Smooth muscle cell (in vitro differentiated cells): ENCODE measurements at regions not wholly inside any gene's neighbourhood (a gene's known extent, or its start where the extent isn't known, plus 50 kb on each side); places are given as distances from the start of the nearest gene placed in this dataset.
"Not testable (repeated sequence)": the region's sequence is repeated elsewhere in the genome, so short reads cannot be mapped to it uniquely, and the experiment has no call there.

Source experiments
- DNase-seq: peaks from one replicate; lab custom pipeline; 2025; ENCODE audit not compliant: unreplicated experiment; lab: John Stamatoyannopoulos, UW
- H2AFZ ChIP-seq: fragments of 200-600 bp; sonication (generic); 2 replicates; pipeline ENCODE4 v1.6.0; 2016; ENCODE audit warnings: antibody characterized with exemption, low read depth, mild to moderate bottlenecking
- H3F3A ChIP-seq: fragments of 200-600 bp; sonication (generic); 2 replicates; pipeline ENCODE4 v1.6.0; 2017; ENCODE audit warnings: antibody characterized with exemption, low read depth
- H3K27ac ChIP-seq: fragments of 200-600 bp; sonication (generic); 2 replicates; pipeline ENCODE4 v1.5.1; 2016; ENCODE audit warnings: low read depth, mild to moderate bottlenecking
- H3K27me3 ChIP-seq: fragments of 200-600 bp; sonication (generic); 2 replicates; pipeline ENCODE4 v1.6.1; 2016; ENCODE audit warnings: low read depth, mild to moderate bottlenecking
- H3K36me3 ChIP-seq: fragments of 200-600 bp; sonication (generic); 2 replicates; pipeline ENCODE4 v1.5.1; 2016; ENCODE audit warnings: low read depth
- H3K4me1 ChIP-seq: fragments of 200-600 bp; sonication (generic); 2 replicates; pipeline ENCODE4 v1.5.1; 2016; ENCODE audit warnings: low read depth
- H3K4me2 ChIP-seq: fragments of 200-600 bp; sonication (generic); 2 replicates; pipeline ENCODE4 v1.6.0; 2016; ENCODE audit warnings: mild to moderate bottlenecking
- H3K4me3 ChIP-seq: fragments of 200-600 bp; sonication (generic); 2 replicates; pipeline ENCODE4 v1.5.1; 2016; ENCODE audit warnings: mild to moderate bottlenecking
- H3K79me2 ChIP-seq: fragments of 200-600 bp; sonication (generic); 2 replicates; pipeline ENCODE4 v1.6.0; 2016; ENCODE audit warnings: low read depth, mild to moderate bottlenecking
- H3K9ac ChIP-seq: fragments of 200-600 bp; sonication (generic); 2 replicates; pipeline ENCODE4 v1.6.0; 2016; ENCODE audit warnings: low read depth
- H3K9me3 ChIP-seq: fragments of 200-600 bp; sonication (generic); replicated peaks from 2 replicates; pipeline ENCODE4 v1.5.1; 2016; ENCODE audit warnings: low read depth
- H4K20me1 ChIP-seq: fragments of 200-600 bp; sonication (generic); 2 replicates; pipeline ENCODE4 v1.6.0; 2016; ENCODE audit warnings: low read depth
- WGBS: methylation state at CpG from one replicate; pipeline ENCODE4 v1.1.7; 2016; ENCODE audit warnings: low lambda C conversion rate; 5-methylcytosine and 5-hydroxymethylcytosine counted together
- TF ChIP-seq, protein P1 (sequence below): fragments of 200-600 bp; sonication (generic); IDR thresholded peaks from 2 replicates; pipeline ENCODE4 v1.5.1; 2017; ENCODE audit warnings: borderline replicate concordance, mild to moderate bottlenecking, antibody characterized with exemption; ENCODE audit not compliant: insufficient read depth, poor library complexity, severe bottlenecking

DNA sequence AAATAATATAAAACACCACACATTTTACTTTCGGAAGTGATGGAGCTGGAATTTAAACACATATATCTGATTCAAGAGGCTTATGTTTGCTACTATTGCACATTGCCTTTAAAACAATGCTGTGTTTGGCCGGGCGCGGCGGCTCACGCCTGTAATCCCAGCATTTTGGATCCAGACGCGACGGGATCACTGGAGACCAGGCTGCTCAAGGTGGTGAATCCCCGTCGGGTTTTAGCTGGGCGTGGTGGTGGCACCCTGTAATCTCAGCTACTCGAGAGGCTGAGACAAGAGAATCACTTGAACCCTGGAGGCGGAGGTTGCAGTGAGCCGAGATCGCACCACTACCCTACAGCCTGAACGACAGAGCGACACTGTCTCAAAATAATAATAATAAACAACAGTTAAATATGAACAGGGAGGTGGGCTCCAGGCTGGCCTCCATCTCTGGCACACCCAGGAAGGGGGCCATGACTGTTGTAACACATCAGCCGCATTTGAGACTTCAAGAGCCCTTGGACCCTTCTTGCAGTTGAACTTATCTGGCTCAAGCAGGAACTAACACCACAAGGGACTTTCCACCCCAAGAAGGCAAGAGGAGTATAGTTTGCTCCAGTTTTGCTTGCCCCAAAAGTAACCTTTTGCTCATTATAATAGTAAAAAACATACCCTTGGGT, 127.1 kb upstream of the ZNF184 start:
- H3K9ac ChIP-seq, result no peak overlapping the region
- no peak overlapping the region for H2AFZ ChIP-seq
- no peaks in the 10 kb centered on the region for H3K36me3 ChIP-seq
- no peaks in the 10 kb centered on the region for H3K9me3 ChIP-seq
- H4K20me1 ChIP-seq, result no peaks in the 10 kb centered on the region
- DNase-seq, result no peak
- H3K4me1 ChIP-seq, result peaks cover 8% of the 10 kb centered on the region
- H3K27ac ChIP-seq, result no peak overlapping the region
- 95% methylated on average over 19 of the region's 19 CpGs for WGBS
- peaks cover 31% of the 10 kb centered on the region for H3K27me3 ChIP-seq
- peaks cover 3% of the 10 kb centered on the region for H3F3A ChIP-seq
- TF ChIP-seq, protein P1, sequence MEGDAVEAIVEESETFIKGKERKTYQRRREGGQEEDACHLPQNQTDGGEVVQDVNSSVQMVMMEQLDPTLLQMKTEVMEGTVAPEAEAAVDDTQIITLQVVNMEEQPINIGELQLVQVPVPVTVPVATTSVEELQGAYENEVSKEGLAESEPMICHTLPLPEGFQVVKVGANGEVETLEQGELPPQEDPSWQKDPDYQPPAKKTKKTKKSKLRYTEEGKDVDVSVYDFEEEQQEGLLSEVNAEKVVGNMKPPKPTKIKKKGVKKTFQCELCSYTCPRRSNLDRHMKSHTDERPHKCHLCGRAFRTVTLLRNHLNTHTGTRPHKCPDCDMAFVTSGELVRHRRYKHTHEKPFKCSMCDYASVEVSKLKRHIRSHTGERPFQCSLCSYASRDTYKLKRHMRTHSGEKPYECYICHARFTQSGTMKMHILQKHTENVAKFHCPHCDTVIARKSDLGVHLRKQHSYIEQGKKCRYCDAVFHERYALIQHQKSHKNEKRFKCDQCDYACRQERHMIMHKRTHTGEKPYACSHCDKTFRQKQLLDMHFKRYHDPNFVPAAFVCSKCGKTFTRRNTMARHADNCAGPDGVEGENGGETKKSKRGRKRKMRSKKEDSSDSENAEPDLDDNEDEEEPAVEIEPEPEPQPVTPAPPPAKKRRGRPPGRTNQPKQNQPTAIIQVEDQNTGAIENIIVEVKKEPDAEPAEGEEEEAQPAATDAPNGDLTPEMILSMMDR, result no peak
- H3K79me2 ChIP-seq, result no peaks in the 10 kb centered on the region
- H3K4me3 ChIP-seq, result no peak overlapping the region
- H3K4me2 ChIP-seq, result no peak overlapping the region

DNA sequence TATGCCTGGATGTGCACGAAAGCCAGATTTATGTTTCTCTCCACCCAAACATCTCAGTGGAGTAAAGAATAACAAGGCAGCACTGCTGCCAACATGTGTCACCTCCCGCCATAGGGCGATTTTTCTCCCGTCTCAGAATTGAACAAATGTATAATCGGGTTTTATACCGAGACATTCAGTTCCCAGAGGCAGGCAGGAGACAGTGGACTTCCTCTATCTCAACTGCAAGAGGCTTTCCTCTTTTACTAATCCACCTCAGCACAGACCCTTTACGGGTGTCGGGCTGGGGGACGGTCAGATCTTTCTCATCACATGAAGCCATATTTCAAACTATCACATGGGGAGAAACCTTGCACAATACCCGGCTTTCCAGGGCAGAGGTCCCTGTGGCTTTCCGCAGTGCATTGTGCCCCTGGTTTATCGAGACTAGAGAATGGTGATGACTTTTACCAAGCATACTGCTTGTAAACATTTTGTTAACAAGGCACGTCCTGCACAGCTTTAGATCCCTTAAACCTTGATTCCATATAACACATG, 124.2 kb upstream of the ZNF184 start:
- not testable (repeated sequence) for H3K4me3 ChIP-seq, DNase-seq, H3F3A ChIP-seq, H3K27ac ChIP-seq, H4K20me1 ChIP-seq, H3K36me3 ChIP-seq, H2AFZ ChIP-seq, H3K4me2 ChIP-seq, H3K9me3 ChIP-seq, H3K79me2 ChIP-seq, H3K9ac ChIP-seq, H3K4me1 ChIP-seq
- H3K27me3 ChIP-seq, result peaks cover 49% of the 10 kb centered on the region
- WGBS, result 80% methylated on average over 13 of the region's 13 CpGs

DNA sequence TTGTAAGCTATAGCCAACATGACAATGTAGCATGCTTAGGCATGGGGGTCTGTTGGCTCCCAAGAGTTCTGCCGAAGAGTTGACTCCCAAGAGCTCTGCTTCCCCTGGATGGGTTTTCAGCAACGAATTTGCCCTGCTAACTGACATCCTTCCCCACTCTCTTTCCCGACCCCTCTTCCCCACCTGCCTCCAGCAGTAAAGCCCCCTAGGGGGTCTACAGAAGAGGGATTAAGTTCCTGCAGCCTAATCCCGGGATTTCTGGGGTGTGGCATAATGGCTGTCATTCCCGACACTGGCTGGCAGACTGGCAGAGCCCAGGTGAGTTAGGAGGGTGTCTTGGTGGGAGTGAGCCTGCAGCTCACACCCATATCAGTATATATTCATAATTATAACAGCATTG, 121.0 kb upstream of the ZNF184 start:
- Histone ChIP-seq H3K4me1 (no peaks in the 10 kb centered on the region), H3K79me2 (no peaks in the 10 kb centered on the region), H3K27ac (no peak overlapping the region), H3K4me3 (no peak overlapping the region), H3K36me3 (no peaks in the 10 kb centered on the region), H3K27me3 (peaks cover 46% of the 10 kb centered on the region), H2AFZ (no peak overlapping the region), H4K20me1 (no peaks in the 10 kb centered on the region), H3K9ac (no peak overlapping the region), H3K4me2 (peak overlapping the region; percentile 88), H3K9me3 (no peaks in the 10 kb centered on the region), H3F3A (peaks cover 9% of the 10 kb centered on the region)
- no peak for DNase-seq
- WGBS, result 20% methylated on average over 5 of the region's 5 CpGs
- TF ChIP-seq, protein P1, result no peak

DNA sequence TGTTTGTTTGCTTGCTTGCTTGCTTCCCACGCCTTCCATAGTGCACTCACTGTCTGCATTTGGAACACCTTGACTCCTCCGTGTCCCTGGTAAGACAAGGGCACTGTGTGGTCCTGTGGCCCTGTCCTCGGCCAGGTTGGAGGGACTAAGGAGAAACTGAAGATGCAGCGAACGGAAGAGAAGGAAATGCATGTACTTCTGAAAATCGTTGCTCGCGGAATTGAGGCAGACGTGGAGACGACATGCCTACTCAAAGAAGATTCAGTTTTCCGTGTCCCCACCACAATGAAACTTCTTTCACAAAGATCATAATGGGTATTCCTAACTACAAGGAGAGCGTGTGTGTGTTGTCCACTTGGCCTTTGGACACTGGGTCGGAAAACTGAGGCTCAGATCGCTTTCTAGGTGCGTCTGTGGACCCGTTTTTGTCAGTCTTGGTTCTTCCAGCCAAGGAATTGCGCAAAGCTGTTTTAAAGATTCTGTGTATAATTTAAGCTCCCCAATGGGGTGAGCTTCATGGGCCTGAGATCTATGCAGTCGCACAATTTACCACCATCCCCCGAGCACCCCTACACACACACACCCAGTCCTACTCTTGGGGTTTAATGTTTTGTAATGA, 120.4 kb upstream of the ZNF184 start:
- TF ChIP-seq, protein P1, result no peak
- no peak overlapping the region for H3K27ac ChIP-seq
- H3K4me3 ChIP-seq, result peak overlapping the region; percentile 55
- H3K4me1 ChIP-seq, result no peaks in the 10 kb centered on the region
- no peaks in the 10 kb centered on the region for H4K20me1 ChIP-seq
- H3K9ac ChIP-seq, result no peak overlapping the region
- no peak for DNase-seq
- H3K27me3 ChIP-seq, result peaks cover 40% of the 10 kb centered on the region
- peaks cover 9% of the 10 kb centered on the region for H3F3A ChIP-seq
- 7% methylated on average over 19 of the region's 19 CpGs for WGBS
- no peaks in the 10 kb centered on the region for H3K79me2 ChIP-seq
- H2AFZ ChIP-seq, result peak overlapping the region; percentile 1
- peak overlapping the region; percentile 88 for H3K4me2 ChIP-seq
- H3K9me3 ChIP-seq, result no peaks in the 10 kb centered on the region
- H3K36me3 ChIP-seq, result no peaks in the 10 kb centered on the region
